Activated CD8-positive, alpha-beta memory T cell treated with anti-CD3 and anti-CD28 coated beads for 48 hours (primary cell): ENCODE measurements at regions not wholly inside any gene's neighbourhood (a gene's known extent, or its start where the extent isn't known, plus 50 kb on each side); places are given as distances from the start of the nearest gene placed in this dataset.

Experiments used
- DNase-seq, 3 experiments: peaks; one replicate each; pipeline ENCODE4 v3.0.0-alpha.2; 2020; ENCODE audit warnings: low read depth in 2 of 3, low spot score in 2 of 3

DNA sequence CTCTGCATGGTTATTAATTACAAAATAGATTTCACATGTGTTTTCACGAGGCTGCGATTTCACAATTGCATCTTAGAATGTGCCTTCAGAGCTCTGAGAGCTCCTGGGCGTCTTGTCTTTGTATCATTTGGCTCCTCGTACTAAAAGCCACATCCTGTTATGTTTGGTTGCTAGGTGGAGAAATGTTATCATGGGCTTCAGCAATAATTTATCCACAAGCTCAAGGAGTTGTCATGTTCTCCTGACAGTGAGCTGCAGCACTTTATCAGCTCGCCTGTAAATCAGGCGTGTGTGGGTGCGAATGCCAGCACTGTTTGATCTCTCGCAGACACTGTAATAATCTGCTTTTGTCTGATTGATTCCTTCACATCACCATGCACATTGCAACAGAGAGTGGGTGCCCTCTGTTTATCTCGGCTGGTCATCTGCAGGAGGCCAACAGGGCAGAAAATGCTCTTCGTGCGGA, 218.6 kb upstream of the ZFP64 start:
- DNase-seq: no peak

DNA sequence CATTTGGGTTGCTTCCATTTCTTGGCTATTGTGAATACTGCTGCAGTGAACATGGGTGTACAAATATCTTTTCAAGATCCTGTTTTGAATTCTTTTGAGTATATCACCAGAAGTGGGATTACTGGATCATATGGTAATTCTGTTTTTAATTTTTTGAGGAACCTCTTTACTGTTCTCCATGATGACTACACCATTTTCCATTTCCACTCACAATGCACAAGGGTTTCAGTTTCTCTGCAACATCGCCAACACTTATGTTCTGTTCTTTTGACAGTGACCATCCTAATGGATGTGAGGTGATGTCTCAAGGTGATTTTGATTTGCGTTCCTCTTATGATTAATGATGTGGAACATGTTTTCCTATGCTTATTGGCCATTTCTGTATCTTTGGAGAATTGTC, 214.4 kb upstream of the ZFP64 start:
- DNase-seq: no peak

DNA sequence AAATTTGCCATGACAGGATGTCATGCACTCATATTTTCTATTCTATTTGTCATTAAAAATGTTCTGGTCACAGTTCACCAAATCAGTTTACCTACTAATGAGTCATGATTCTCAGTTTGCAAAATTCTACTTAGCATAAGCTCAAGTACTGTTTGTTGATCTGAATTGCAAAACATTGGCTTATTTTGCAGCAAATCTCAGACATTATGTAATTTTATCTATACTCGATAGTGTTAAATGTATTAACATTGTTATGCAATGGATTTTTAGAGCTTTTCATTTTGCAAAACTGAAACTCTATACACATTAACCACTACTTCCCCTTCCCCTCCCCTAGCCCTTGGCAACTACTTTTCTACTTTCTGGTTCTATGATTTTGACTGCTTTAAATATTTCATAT, 213.8 kb upstream of the ZFP64 start:
- no peak for DNase-seq

DNA sequence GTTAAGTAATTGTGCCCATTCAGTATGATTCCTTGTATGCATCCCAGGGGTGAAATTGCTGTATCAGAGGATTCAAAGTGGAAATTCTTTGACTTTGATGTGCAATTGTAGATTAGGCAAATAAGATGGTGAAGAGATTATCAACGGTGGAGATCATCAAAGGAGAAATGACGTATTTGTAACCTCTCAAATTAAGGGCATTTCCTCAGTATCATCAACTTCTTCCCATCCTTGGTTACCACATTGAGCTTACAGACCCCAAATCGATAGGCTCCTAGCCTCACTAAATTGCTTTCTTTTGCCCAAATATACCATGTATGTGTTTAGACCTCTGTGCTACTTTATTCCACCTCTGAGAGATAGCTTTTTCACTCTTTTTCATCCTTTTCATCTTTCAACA, 213.1 kb upstream of the ZFP64 start:
- DNase-seq: no peak

DNA sequence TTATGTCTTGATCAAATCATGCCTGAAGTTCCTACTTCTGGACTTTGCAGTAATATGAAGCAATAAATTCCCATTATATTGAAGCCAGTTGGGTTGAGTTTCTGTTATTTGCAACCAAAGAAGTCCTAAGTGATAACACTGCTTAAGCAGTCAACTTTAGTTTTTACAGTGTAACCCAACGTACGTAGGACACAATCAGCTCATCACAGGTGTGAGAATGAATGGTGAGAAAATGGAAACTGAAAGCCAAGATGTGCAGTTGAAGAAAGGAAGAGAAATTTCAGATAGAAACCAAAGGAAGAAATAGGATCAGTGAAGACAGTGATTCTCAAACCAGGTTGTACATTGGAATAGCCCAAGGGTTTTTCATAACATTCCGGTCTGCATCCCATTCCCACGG, 211.4 kb upstream of the ZFP64 start:
- no peak for DNase-seq

DNA sequence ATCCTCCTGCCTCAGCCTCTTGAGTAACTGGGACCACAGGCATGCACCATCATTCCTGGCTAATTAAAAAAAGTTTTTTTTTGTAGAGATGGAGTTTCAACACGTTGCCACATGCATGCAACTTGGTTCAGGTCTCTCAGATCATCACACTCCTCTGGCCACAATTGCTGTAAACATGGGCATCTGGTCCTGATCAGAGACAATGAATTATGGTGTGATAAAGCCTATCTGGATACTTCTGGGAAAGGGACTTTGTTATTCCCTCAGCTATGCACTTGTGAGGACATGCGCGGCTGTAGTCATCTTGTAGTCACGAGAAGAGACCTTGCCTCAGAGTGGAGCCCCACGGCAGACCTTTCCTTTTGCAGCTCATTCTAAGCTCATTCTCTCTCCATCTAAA, 210.9 kb upstream of the ZFP64 start:
- no peak for DNase-seq

DNA sequence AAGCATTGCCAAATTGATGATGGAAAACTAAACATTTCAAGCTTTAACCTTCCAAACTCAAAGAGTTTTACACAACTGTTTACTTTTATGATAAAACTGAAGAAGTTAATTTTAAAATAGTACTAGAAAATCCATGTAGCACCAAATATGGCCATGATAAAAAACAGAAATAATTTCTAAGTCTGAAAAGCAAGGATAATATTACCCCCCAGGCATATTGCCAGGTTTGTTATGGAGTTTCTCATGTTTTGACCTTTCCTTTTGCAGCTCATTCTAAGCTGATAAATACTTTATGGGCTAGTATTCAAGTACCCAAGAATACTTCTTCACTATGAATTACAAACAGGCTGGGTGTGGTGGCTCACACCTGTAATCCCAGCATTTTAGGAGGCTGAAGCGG, 209.9 kb upstream of the ZFP64 start:
- DNase-seq: no peak

DNA sequence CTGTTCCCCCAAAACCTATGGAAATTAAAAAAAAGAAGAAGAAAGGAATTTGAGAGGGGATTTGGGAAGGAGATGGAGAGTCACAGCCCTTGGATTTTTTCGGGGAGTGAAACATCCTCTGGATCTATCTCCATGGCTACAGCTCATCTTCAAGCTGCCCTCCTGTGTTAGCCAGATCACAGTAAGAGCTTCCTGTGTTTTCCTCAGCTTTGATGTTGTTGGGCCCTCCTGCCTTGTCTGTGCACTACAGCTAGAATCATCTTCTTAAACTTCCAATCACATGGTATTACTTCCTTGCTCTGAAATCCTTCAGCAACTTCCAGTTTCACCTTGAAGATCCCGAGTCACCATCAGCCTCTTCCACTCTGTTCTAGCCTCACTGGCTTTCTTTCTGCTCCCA, 207.8 kb upstream of the ZFP64 start:
- no peak for DNase-seq

DNA sequence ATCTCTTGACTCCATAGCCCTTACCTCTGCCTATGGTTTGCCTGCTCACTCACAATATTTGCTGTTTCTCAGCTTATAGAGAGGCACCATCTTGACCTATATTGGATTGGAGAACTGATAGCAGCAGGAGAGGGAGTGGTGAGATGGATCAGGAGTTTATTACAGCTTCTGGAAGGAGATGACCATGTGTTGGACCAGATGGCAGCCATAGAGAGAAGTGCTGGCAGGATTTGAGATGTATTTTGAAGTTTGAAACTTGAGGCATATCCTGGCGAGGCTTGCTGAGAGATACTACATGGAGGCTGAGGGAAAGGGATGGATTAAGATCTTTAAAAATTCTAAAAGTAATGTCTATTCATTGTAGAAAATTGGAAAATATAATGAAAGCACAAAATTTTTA, 198.0 kb upstream of the ZFP64 start:
- DNase-seq: no peak

DNA sequence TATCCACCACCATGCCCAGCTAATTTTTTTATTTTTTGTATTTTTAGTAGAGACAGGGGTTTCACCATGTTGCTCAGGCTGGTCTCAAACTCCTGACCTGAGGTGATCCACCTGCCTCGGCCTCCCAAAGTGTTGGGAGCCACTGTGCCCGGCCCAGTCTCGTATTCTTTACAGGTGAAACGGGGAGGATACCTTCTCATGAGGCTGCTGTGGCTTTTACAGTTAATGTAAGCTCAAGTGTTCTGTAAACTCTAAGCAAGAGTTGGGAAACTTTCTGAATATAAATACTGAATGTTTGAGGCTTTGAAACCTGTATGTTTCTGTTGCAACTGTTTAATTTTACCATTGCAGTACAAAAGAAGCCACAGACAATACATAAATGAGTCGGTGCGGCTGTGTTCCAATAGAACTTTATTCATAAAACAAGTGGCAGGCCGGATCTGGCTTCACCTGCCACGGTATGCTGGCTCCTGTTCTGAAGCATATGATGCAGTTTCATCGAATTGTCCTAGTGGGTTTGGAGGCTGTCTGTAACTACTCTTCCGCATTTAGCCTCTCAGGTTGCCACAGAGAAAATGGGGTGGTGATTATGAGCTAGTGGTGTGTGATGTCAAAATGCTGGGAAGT, 192.5 kb upstream of the ZFP64 start:
- no peak for DNase-seq

DNA sequence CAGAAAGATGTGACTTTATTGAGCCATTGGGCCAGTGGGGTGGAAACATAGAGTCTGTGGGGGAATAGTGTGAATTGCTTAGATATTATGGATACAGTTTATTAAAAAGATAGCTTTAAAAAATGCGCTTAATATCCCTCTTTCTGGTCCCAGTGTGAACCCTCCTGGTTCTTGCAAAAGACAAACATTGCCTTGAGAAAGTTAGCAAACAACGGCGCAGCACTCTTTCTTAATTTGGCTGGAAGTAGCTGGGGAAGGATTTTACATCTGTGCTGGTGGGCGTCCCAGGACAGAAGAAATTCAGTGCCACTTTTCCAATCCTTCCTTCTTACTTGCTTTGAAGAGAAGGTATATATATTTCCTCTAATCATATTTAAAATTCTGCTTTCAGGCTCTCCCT, 191.4 kb upstream of the ZFP64 start:
- DNase-seq: no peak

DNA sequence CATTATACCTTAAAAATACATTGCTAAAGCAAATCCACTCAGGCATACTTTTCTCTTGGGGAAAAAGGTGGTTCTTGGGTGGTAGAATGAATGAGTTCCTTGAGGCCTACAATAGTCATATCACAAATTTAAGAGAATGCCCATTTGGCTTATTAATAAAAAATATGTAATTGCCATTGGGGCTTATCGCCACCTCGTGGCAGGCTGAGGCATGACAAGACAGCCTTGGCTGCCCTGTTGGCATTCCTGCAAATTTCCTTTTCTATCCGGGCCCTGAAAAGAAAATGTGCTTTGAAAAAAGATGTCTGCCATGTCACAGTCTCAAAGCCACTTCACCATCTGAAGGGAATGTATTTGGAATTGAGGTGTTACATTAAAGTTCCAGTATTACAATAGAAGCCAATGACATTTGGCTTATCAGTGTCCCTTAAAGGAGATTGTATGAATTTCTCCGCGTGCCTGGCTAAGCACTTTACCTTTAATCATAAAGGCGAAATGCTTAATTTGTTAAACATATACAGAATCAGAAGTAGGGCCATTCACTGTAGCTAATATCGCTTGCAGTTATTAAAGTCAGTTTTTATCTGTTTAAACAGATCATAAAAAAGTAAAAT, 188.3 kb upstream of the ZFP64 start:
- DNase-seq: peak in 1 of 3 experiments; percentile 3

DNA sequence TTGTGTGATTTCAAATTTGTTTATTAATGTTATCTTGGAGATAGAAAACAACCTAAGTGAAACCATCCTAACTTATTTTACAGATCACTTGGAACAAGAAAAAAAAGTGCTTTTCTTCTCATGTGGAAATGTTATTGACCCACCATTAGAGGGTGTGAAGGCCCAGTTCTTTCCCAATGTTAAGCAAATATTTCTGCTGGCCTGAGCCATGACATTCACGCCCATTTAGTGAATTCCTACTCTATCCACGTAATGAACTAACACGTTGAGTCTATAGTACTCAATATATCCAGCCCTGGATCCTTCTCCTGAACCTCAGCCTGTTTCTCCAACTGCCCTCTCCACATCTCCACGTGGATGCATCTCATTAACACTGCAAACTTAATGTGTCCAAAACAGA, 180.6 kb upstream of the ZFP64 start:
- DNase-seq: no peak

DNA sequence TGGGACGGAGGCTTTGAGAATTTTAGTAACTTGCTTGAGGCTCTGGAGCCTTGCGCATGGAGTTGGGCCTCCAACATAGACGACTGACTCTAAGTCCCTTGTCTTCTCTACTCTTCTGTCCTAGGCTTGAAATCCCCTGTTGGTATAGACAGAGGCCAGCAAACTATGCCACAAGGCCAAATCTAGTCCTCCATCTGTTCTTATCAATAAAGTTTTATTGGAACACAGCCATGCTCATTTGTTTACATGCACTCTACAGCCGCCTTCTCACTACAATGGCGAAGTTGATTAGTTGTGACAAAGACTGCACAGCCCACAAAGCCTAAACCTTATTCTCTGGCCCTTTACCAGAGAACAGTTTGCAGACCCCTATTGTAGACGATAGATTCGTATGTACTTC, 174.1 kb upstream of the ZFP64 start:
- no peak for DNase-seq

DNA sequence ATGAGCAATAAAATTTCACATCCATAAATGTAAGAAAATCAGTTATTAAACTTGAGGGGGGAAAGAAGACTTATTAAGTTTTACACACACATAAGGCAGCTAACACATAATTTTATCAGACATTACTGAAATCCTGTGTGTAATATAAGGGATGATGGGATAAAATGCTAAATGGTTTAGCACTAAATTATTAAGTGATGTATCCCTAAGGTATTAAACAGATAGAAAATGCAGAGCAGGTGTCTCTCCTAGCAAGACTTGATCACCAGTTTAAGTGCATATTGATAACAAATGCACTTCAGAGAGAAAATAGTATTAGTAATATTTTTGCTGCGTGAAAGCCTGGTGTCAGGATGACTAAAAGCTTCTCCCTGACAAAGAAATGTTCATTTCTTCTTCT, 172.8 kb upstream of the ZFP64 start:
- no peak for DNase-seq

DNA sequence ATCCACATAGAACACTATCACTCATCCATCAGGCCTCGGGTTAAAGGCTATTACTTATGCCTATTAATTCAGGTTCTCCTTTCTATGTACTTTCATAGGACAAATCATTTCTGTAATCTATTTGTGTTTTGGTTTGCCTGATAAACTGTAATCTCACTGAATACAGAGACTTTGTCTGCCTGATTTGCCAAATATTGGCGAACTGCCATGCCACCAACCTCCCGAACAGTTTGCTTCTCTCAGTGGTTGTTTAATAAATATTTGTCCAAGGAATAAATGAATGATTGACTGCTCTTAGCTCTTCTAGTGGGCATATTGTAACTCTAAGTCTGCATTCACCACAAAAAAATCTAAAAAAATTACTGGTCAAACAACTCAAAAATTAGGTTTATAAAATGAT, 170.1 kb upstream of the ZFP64 start:
- no peak for DNase-seq

DNA sequence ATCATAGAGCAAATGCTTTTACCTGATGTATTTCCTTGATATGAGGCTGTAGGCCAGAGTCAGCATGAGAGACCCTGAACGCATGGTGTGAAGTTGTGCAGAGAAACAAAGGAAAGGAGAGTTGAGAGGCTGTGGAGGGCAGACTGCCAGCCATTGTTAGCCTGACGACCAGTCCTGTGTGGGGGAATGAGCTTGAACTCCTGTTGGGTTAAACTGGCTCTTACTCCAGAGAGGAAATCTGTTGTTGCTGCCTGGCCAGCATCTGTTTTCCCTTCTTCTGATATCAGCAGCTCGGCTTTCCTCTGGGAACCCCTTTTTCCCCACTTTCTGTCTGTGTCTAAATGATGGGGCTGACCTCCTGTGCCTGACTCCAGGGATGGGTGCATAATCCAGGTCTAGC, 158.2 kb upstream of the ZFP64 start:
- no peak for DNase-seq

DNA sequence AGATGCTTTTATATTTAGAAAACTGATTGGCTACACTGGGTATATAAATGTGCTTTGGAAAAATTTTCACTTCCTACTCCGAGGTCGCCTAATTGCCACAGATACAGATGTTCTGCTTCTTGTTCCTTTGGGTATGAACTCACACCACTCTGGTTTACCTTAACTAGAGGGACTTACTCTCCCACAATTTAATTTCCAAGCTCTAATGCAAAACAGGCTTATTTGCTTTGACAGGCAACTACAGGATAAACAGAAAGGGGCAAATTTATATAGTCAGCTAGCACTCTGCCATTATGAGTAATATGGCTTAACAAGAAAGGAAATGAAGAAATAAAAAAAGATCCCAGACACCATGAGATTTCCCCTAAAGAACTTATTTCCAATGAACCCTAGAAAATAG, 156.9 kb upstream of the ZFP64 start:
- no peak for DNase-seq

DNA sequence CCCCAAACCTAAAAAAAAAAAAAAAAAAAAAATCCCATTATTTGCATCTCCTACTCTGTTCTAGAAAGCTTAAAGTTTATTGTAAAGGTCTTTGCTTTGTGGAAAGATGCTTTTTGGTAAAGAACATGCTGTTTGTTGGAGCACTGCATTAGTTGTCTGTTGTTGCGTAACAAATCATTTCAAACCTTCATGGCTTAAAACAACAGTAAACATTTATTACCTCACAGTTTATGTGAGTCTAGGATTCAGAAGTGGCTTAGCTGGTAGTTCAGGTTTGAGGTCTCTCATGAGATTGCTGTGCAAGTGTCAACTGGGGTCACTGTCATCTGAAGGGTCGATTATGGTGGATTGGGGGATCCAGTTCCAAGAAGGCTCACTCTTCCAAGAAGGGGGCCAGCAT, 155.2 kb upstream of the ZFP64 start:
- no peak for DNase-seq

DNA sequence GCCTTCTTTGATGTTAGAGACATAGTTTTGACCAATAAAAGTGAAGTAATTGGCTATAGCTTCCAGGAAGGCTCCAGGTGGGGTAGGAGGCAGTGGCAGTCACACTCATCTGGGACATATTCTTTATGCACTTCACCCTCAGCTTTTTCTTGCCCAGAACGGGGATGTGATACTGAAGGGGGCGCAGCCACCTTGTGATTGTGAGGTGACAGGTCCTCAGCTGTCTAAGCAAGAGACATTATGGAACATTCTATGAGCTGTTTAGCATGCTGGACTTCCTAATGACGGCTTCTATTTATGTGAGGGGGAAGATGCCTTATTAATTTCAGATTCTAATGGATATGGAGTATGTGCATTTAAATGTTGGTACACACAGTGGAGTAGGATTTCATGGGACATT, 151.3 kb upstream of the ZFP64 start:
- DNase-seq: no peak

DNA sequence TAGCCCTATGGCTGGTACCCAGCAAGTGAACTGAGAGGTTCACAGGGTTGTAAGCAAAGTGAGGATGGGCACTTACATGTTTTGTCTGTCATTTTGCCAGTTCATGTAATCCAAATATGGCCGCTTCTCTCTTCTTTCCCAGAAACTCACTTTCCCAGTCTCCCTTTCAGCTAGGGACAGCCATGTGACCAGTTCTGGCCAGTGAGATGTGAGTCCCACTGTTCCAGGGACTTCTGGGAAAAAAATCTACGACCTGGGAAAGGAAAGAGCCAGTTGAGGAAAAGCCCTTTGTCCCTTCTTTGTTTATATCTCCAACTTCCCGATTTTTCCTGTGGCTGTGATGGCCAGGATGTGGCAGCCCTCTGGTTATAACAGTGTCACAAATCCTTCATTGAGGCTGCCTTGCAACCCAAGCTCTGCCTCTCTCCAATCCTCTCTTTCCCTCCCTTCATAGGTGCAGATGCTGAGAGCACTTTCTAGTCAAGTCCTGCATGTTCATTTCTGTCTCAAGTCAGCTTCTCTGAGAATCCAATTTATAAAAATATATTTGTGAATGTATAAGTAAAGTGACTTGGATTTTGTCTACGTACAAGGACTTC, 148.6 kb upstream of the ZFP64 start:
- no peak for DNase-seq

DNA sequence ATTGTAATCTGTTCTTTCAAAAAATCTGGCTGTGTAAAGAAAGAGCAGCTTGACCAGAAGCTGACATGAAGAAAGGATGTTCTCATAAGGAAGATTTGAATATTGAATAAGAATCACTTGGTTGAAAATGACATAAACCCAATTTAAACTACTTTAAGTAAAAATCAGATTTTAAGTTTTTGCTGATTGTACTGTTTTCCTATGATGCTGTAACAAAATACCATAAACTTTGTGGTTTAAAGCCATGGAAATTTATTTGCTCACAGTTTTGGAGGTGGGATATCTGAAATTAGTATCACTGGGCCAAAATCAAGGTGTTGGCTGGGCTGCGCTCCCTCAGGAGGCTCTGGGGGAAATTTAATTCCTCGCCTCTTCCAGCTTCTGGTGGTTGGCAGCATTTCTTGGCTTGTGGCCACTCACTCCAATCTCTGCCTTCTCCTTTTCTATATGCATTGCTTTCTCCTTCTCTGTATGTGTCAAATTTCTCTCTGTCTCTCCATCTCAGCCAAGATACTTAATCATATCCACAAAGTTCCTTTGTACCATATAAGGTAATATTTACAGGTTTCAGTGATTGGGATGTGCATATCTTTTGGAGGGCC, 141.2 kb upstream of the ZFP64 start:
- no peak for DNase-seq

DNA sequence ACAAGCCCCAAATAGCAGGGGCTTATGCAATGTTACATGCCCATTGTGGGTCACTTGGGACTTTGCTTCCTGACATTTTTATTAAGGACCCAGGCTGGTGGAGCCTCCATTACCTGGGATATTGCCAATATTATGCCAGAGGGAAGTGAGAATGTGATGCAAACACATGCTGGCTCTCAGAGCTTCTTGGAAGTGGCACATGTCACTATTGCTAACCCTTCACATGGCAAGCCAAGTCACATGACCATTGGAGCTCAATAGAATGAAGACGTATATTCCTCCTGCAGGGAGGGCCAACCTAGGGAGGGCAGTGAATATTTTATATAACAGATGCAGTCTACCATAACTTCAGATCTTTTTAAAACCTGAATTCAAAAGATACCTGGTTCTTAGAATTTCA, 140.7 kb upstream of the ZFP64 start:
- DNase-seq: no peak
